A549 (cell line): ENCODE measurements at regions not wholly inside any gene's neighbourhood (a gene's known extent, or its start where the extent isn't known, plus 50 kb on each side); places are given as distances from the start of the nearest gene placed in this dataset.

Source experiments
- ATAC-seq, 2 experiments: fragments of 200-7000 bp in 1 of 2; fragments of >200 bp in 1 of 2; cut with Nextera tagmentation in 1 of 2; cut with Tn5 transposase in 1 of 2; 3 replicates each; pipeline versions ENCODE4 v1.8.0 to v1.9.1; 2018 to 2020; ENCODE audit warnings: mild to moderate bottlenecking in 1 of 2, moderate library complexity in 1 of 2
- CTCF ChIA-PET: fragments of 300-600 bp; sonication (Branson Sonifier 250); formaldehyde crosslinking; extraction: SDS; loops from one replicate; lab custom pipeline; 2021; ENCODE audit warnings: antibody characterized with exemption, inconsistent platforms; lab: Yijun Ruan, JAX
- POLR2A ChIA-PET: fragments of 350-600 bp; formaldehyde crosslinking; extraction: SDS; loops from one replicate; lab custom pipeline; 2021; ENCODE audit warnings: antibody characterized with exemption, inconsistent platforms; lab: Yijun Ruan, JAX
- DNase-seq, 2 experiments: peaks; one replicate each; pipeline versions ENCODE4 v3.0.0 to v3.0.0-alpha.2; 2011 to 2016; ENCODE audit warnings: low read depth in 1 of 2, low spot score in 1 of 2
- FAIRE-seq: peaks from 2 replicates; lab custom pipeline; 2011; peaks lifted over from hg19 to GRCh38; lab: Jason Lieb, UNC
- H3K27ac ChIP-seq, 2 experiments: fragments of >200 bp; sonication (Bioruptor Twin); formaldehyde crosslinking; 3 replicates each; pipeline ENCODE4 v1.5.1; 2016 to 2017
- H3K4me1 ChIP-seq: fragments of >200 bp; sonication (Bioruptor Twin); formaldehyde crosslinking; 3 replicates; pipeline ENCODE4 v1.6.1; 2016
- H3K4me2 ChIP-seq: fragments of >200 bp; sonication (Bioruptor Twin); formaldehyde crosslinking; 3 replicates; pipeline ENCODE4 v1.6.1; 2016
- H3K4me3 ChIP-seq: fragments of >200 bp; sonication (Bioruptor Twin); formaldehyde crosslinking; 3 replicates; pipeline ENCODE4 v1.5.1; 2016
- H3K9me3 ChIP-seq: fragments of >200 bp; sonication (Bioruptor Twin); formaldehyde crosslinking; 3 replicates; pipeline ENCODE4 v1.6.1; 2016
- CBX2 ChIP-seq: fragments of 200-600 bp; sonication (generic); IDR thresholded peaks from 2 replicates; pipeline ENCODE4 v1.6.1; 2016; ENCODE audit warnings: low read depth, mild to moderate bottlenecking, borderline replicate concordance
- CEBPB ChIP-seq, 2 experiments: fragments of >200 bp in 1 of 2; sonication (Bioruptor Twin) in 1 of 2; formaldehyde crosslinking in 1 of 2; IDR thresholded peaks; 2 replicates each; pipeline ENCODE4 v1.6.1; 2012 to 2016
- CTCF ChIP-seq: fragments of >200 bp; sonication (Bioruptor Twin); formaldehyde crosslinking; IDR thresholded peaks from 3 replicates; pipeline ENCODE4 v1.5.1; 2016
- EHMT2 ChIP-seq: fragments of 200-600 bp; sonication (generic); IDR thresholded peaks from 2 replicates; pipeline ENCODE4 v1.6.1; 2016; ENCODE audit warnings: antibody characterized with exemption, low read depth, mild to moderate bottlenecking, moderate library complexity
- FOSL2 ChIP-seq, 2 experiments: fragments of 450-650 bp in 1 of 2; fragments of >200 bp in 1 of 2; sonication (Bioruptor Twin) in 1 of 2; formaldehyde crosslinking; IDR thresholded peaks; 2 replicates each; pipeline versions ENCODE4 v1.5.0 to v1.6.1; 2016 to 2020; ENCODE audit warnings: mild to moderate bottlenecking in 1 of 2, moderate library complexity in 1 of 2
- FOXS1 ChIP-seq: fragments of 250-450 bp; sonication (Bioruptor Pico); IDR thresholded peaks from 2 replicates; pipeline ENCODE4 v1.5.0; 2020; ENCODE audit warnings: mild to moderate bottlenecking, moderate library complexity
- GATA3 ChIP-seq: IDR thresholded peaks from 2 replicates; pipeline ENCODE4 v1.6.1; 2012; ENCODE audit warnings: borderline replicate concordance
- HDAC2 ChIP-seq: fragments of 200-600 bp; sonication (generic); IDR thresholded peaks from 2 replicates; pipeline ENCODE4 v1.6.1; 2016
- HEYL ChIP-seq: fragments of 250-450 bp; sonication (Bioruptor Pico); IDR thresholded peaks from 2 replicates; pipeline ENCODE4 v1.8.0; 2021; ENCODE audit warnings: mild to moderate bottlenecking, moderate library complexity
- HOXB13 ChIP-seq: fragments of 250-450 bp; sonication (Bioruptor Pico); IDR thresholded peaks from 2 replicates; pipeline ENCODE4 v1.5.0; 2020; ENCODE audit warnings: low read depth, mild to moderate bottlenecking, moderate library complexity
- JUNB ChIP-seq: fragments of >200 bp; sonication (Bioruptor Twin); formaldehyde crosslinking; IDR thresholded peaks from 2 replicates; pipeline ENCODE4 v1.6.1; 2016
- KDM5A ChIP-seq: fragments of 200-600 bp; sonication (generic); IDR thresholded peaks from 2 replicates; pipeline ENCODE4 v1.6.1; 2016; ENCODE audit warnings: antibody characterized with exemption, mild to moderate bottlenecking
- MAFK ChIP-seq: fragments of 450-650 bp; IDR thresholded peaks from 2 replicates; pipeline ENCODE4 v1.6.1; 2014; ENCODE audit not compliant: partially characterized antibody
- MAX ChIP-seq: IDR thresholded peaks from 2 replicates; pipeline ENCODE4 v1.6.1; 2012
- NFE2L2 ChIP-seq: fragments of 150-350 bp; conservative IDR thresholded peaks from 2 replicates; pipeline ENCODE4 v1.6.1; 2014; ENCODE audit warnings: low read length
- NPAS2 ChIP-seq: fragments of 250-450 bp; sonication (Bioruptor Pico); IDR thresholded peaks from 2 replicates; pipeline ENCODE4 v1.8.0; 2022; ENCODE audit warnings: mild to moderate bottlenecking, moderate library complexity, borderline replicate concordance
- PBX3 ChIP-seq: IDR thresholded peaks from 2 replicates; pipeline ENCODE4 v1.6.1; 2012
- POLR2AphosphoS2 ChIP-seq: conservative IDR thresholded peaks from 2 replicates; pipeline ENCODE4 v1.6.1; 2012; ENCODE audit warnings: low read length, improper control_type of control experiment, inconsistent platforms
- RAD21 ChIP-seq, 2 experiments: fragments of >200 bp in 1 of 2; sonication (Bioruptor Twin) in 1 of 2; formaldehyde crosslinking in 1 of 2; IDR thresholded peaks in 1 of 2; conservative IDR thresholded peaks in 1 of 2; 2 replicates in 1 of 2; 3 replicates in 1 of 2; pipeline ENCODE4 v1.6.1; 2012 to 2018; ENCODE audit warnings: inconsistent platforms in 1 of 2
- RARB ChIP-seq: fragments of 250-450 bp; sonication (Bioruptor Pico); IDR thresholded peaks from 2 replicates; pipeline ENCODE4 v1.8.0; 2021; ENCODE audit warnings: mild to moderate bottlenecking, moderate library complexity
- RFX5 ChIP-seq: fragments of 450-650 bp; IDR thresholded peaks from 2 replicates; pipeline ENCODE4 v1.7.1; 2014; ENCODE audit warnings: antibody characterized with exemption, mild to moderate bottlenecking, moderate library complexity
- RNF2 ChIP-seq: fragments of 200-600 bp; sonication (generic); IDR thresholded peaks from 2 replicates; pipeline ENCODE4 v1.6.1; 2016; ENCODE audit warnings: low read depth, mild to moderate bottlenecking, antibody characterized with exemption, moderate library complexity, borderline replicate concordance
- SMC3 ChIP-seq: fragments of >200 bp; sonication (Bioruptor Twin); formaldehyde crosslinking; IDR thresholded peaks from 3 replicates; pipeline ENCODE4 v1.6.1; 2018; ENCODE audit warnings: inconsistent platforms
- SREBF2 ChIP-seq: fragments of 450-650 bp; IDR thresholded peaks from 2 replicates; pipeline ENCODE4 v1.6.1; 2014; ENCODE audit warnings: mild to moderate bottlenecking, moderate library complexity
- TP53 ChIP-seq: fragments of 250-450 bp; sonication (Bioruptor Pico); IDR thresholded peaks from 2 replicates; pipeline ENCODE4 v1.5.0; 2021; ENCODE audit warnings: mild to moderate bottlenecking, moderate library complexity
- USF2 ChIP-seq: fragments of 450-650 bp; IDR thresholded peaks from 2 replicates; pipeline ENCODE4 v1.6.1; 2014; ENCODE audit warnings: antibody characterized with exemption
- WGBS: methylation state at CpG from one replicate; pipeline ENCODE4 v1.1.6; 2017; ENCODE audit errors: missing lambda C conversion rate; 5-methylcytosine and 5-hydroxymethylcytosine counted together
- TF ChIP-seq, protein P1 (sequence below): fragments of 250-450 bp; sonication (Bioruptor Pico); IDR thresholded peaks from 2 replicates; pipeline ENCODE4 v1.5.0; 2021; ENCODE audit warnings: mild to moderate bottlenecking, moderate library complexity, borderline replicate concordance

DNA sequence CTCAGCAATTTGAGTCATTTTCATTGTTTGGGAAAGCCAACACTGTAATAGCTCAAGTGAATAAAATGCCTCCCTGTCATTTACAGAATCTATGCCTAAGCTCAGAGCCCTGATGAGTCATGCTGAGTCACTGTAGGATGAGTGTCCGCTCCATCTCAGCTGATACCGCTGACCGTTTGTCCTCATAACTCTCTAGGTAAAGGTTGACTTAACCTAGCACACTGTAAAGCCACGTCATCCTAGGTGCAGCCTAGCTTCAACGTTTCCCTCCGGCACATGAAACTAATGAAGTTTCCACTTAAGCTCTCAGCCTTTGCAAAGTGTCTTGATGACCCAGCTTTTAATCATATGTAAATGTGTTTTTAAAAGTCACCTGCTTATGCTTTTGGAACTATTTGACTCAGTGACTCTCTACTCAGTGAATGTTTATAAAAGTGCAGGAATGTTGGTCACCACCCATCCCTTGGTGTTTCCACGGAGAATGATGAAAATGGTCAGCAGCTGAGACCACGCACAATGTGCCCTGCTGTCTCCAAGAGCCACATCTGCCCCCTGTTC is 154.0 kb downstream of the PMAIP1 start (continued):
- no peak for TF ChIP-seq USF2
- no peak for TF ChIP-seq NPAS2 (CRISPR knock-in tag)
- TF ChIP-seq SMC3 = no peak
- peak; percentile 83 for TF ChIP-seq NFE2L2
- TF ChIP-seq TP53 (CRISPR knock-in tag) = no peak
- peak; percentile 98 for TF ChIP-seq MAFK
- no peak for TF ChIP-seq FOXS1 (CRISPR knock-in tag)
- TF ChIP-seq MAX = peak; percentile 82
- TF ChIP-seq CBX2 = no peak
- TF ChIP-seq RNF2 = no peak
- peak; percentile 83 for TF ChIP-seq PBX3
- peak; percentile 84 for TF ChIP-seq GATA3
- no peak for TF ChIP-seq CTCF
- no peak for TF ChIP-seq RAD21 (conservative IDR thresholded peaks at IDR 0.05 in 1 of 2, IDR thresholded peaks at IDR 0.05 in 1 of 2)
- TF ChIP-seq JUNB = peak; percentile 96
- no peak for TF ChIP-seq POLR2AphosphoS2
- no peak for TF ChIP-seq HEYL (CRISPR knock-in tag)
- no peak for TF ChIP-seq RFX5
- TF ChIP-seq FOSL2 (IDR thresholded peaks at IDR 0.05) = peak; percentile 99
- TF ChIP-seq FOSL2 (CRISPR knock-in tag; IDR thresholded peaks at IDR 0.05) = peak; percentile 99
- no peak for TF ChIP-seq HDAC2
- TF ChIP-seq, protein P1, sequence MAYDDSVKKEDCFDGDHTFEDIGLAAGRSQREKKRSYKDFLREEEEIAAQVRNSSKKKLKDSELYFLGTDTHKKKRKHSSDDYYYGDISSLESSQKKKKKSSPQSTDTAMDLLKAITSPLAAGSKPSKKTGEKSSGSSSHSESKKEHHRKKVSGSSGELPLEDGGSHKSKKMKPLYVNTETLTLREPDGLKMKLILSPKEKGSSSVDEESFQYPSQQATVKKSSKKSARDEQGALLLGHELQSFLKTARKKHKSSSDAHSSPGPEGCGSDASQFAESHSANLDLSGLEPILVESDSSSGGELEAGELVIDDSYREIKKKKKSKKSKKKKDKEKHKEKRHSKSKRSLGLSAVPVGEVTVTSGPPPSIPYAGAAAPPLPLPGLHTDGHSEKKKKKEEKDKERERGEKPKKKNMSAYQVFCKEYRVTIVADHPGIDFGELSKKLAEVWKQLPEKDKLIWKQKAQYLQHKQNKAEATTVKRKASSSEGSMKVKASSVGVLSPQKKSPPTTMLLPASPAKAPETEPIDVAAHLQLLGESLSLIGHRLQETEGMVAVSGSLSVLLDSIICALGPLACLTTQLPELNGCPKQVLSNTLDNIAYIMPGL = no peak

DNA sequence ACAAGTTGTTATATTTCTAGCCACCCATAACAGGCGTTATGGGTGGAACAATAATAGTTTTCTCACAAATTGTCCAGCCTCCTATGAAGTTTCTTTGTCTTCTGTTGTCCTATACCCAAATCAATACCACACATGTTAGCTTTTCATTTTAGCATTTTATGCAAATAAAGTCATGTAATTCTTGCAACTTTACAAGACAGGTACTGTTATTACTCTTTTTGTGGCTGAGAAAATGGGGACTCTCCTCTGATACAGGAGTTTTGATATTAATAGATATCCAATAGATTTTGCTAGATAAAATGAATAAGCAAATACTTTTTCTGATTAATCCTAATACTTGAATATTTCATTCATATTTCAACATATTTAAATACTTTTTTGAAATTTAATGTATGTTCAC is 151.0 kb downstream of the PMAIP1 start:
- ChIA-PET CTCF (no interaction called here), POLR2A (no interaction called here)
- TF ChIP-seq SREBF2 (no peak), HOXB13 (no peak), SMC3 (no peak), NPAS2 (CRISPR knock-in tag) (no peak), EHMT2 (no peak), RARB (CRISPR knock-in tag) (no peak), CEBPB (IDR thresholded peaks at IDR 0.05) (no peak), KDM5A (no peak)
- 79% methylated on average over 1 of the region's 1 CpG for WGBS
- Histone ChIP-seq H3K27ac (no peak overlapping the region), H3K9me3 (no peaks in the 10 kb centered on the region), H3K4me3 (no peak overlapping the region), H3K4me2 (no peak overlapping the region), H3K4me1 (peaks cover 22% of the 10 kb centered on the region)
- ATAC-seq = no peak
- no peak for DNase-seq
- FAIRE-seq = no peak
